ENCODE measurements at regions not wholly inside any gene's neighbourhood (a gene's known extent, or its start where the extent isn't known, plus 50 kb on each side); places are given as distances from the start of the nearest gene placed in this dataset.

GRCh38 chr22:49546811-49547585 is 280.7 kb downstream of the BRD1 start:
- no peak for TF ChIP-seq CTCF (IDR thresholded peaks at IDR 0.05; ENCODE audit: insufficient read depth, low read length, poor library complexity, severe bottlenecking)
- no peak for TF ChIP-seq EZH2phosphoT487 (conservative IDR thresholded peaks at IDR 0.05; ENCODE audit: low read length)
